RWPE1 (cell line): ENCODE measurements at regions not wholly inside any gene's neighbourhood (a gene's known extent, or its start where the extent isn't known, plus 50 kb on each side); places are given as distances from the start of the nearest gene placed in this dataset.

Source experiments
- CTCF ChIA-PET: fragments of 350-600 bp; sonication (Branson Sonifier 250); formaldehyde crosslinking; extraction: SDS; loops from one replicate; lab custom pipeline; 2021; lab: Yijun Ruan, JAX
- POLR2A ChIA-PET: fragments of 400-600 bp; formaldehyde crosslinking; extraction: SDS; loops from one replicate; lab custom pipeline; 2020; ENCODE audit warnings: antibody characterized with exemption; ENCODE audit not compliant: low non-redundant PET; lab: Yijun Ruan, JAX
- DNase-seq: peaks from one replicate; pipeline ENCODE4 v3.0.0; 2012; ENCODE audit warnings: low spot score
- H3K27ac ChIP-seq: fragments of 450-650 bp; 2 replicates; pipeline ENCODE4 v1.5.1; 2017
- TF ChIP-seq, protein P1 (sequence below): fragments of 450-650 bp; conservative IDR thresholded peaks from 2 replicates; pipeline ENCODE4 v1.5.1; 2017; ENCODE audit warnings: low read depth, mild to moderate bottlenecking

DNA sequence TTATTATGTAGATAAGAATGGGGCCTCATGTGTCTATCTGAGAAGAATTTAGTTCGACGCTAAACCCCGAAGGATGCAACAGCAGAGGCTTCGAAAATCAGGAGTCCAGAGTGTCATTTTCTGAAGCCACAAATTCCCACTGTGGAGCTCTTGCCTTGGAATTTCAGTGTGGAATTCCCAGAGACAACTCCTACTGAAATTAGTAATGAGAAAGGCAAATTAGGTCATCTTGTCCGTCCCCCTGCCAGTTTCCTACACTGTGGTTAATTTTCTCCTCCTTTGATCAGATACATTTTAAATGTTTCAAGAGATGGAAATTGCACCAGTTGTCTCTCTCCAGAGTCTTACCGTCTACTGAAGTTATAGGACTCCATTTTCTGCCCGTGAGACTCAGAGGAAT lies 633.6 kb downstream of the BNC2 start:
- ChIA-PET POLR2A (no interaction called here), CTCF (no interaction called here)
- no peak overlapping the region for H3K27ac ChIP-seq
- TF ChIP-seq, protein P1, sequence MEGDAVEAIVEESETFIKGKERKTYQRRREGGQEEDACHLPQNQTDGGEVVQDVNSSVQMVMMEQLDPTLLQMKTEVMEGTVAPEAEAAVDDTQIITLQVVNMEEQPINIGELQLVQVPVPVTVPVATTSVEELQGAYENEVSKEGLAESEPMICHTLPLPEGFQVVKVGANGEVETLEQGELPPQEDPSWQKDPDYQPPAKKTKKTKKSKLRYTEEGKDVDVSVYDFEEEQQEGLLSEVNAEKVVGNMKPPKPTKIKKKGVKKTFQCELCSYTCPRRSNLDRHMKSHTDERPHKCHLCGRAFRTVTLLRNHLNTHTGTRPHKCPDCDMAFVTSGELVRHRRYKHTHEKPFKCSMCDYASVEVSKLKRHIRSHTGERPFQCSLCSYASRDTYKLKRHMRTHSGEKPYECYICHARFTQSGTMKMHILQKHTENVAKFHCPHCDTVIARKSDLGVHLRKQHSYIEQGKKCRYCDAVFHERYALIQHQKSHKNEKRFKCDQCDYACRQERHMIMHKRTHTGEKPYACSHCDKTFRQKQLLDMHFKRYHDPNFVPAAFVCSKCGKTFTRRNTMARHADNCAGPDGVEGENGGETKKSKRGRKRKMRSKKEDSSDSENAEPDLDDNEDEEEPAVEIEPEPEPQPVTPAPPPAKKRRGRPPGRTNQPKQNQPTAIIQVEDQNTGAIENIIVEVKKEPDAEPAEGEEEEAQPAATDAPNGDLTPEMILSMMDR, result no peak
- no peak for DNase-seq

DNA sequence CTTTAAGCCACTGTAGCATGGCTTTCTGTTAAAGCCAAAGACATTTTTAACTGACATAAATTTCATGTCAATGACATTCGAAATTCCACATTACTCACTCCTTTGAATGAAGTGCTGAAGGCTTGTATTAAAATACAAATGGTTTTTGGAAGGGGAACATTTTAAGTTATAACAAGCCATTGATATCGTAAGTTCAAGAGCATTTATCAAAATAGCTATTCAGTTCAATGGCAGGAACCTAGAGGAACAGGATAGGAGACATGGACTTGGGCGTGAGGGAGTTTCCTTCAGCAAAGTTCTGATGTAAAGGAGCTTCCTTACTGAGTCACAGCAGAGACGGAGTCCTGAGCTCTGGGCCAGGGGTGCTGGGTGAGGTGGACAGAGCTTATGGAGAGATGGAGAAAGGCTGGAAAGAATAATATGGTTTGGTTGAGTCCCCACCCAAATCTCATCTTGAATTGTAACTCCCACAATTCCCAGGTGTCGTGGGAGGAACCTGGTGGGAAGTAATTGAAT lies 631.8 kb downstream of the BNC2 start:
- no peak overlapping the region for H3K27ac ChIP-seq
- ChIA-PET CTCF (no interaction called here), POLR2A (no interaction called here)
- TF ChIP-seq, protein P1, result no peak
- no peak for DNase-seq

DNA sequence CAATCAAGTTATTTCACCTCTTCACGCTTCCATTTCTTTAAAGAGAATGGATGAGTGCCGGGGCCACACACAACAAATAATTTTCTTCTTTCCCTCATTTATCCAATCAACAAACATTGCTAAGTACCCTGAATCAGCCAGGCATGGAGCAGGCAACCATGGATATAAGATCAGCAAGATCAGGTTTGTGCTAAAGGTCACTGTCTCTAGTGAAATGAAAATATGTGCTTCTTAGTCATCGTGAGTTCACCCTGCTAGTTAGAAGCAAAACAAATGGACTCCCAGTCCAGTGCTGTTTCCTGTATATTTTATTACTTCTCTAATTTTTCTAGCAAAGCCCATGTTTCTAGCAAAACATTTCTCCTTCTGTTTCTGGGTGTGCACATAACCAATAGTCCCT lies 629.2 kb downstream of the BNC2 start:
- no peak for DNase-seq
- ChIA-PET POLR2A (no interaction called here), CTCF (no interaction called here)
- TF ChIP-seq, protein P1, result no peak
- no peak overlapping the region for H3K27ac ChIP-seq

DNA sequence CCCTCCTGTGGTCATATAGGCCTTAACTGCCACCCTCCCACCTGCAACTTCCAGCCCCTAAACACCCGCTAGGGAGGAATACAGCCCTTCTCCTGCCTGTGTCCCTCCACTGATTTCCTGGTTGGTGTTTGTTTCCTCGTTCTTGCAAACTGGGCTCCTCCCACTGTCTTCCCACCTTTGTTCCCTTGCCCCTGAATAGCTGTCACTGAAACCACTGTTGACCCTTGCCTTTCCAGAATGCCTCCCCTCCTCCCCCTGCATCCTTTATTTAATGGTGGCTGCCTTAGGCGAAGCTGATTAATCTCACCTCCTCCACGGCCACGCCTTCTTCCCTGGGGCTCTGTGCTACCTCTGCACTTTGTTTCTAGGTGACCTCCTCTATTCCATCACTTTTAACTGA lies 626.7 kb downstream of the BNC2 start:
- DNase-seq, result peak; percentile 17
- TF ChIP-seq, protein P1, result no peak
- H3K27ac ChIP-seq, result no peak overlapping the region
- CTCF ChIA-PET, result no interaction called here
- POLR2A ChIA-PET, result no interaction called here

DNA sequence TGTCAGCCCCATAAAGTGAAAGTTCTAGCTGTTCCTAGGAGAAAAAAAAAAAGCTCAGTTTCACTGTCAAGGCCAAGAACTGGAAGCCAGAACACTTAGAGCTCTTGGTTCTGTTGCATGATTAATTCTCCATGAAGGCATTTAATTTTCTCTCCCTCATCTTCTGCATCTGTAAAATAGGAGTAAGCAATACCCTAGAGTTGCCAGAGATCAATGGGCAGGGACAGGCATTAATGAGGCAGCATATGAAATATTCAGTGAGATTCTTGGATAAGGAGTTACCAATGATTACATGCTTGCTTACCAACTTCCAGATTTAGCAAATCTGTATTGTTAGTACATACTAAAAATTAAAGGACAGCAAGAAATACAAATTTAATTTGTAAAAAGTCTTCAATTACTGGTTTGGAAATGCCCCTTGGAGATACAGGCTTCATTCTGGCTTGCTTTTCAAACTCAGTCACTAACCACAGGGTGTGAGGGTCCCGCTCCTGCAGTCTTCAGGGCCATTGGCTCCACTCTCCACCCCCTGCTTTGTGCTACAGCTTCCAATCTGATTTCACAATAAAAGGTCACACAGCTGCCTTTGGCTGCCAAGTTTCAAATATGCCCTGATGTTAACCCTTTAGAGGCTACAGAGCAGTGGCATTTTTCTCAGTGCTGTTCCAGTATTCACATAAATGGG lies 624.6 kb downstream of the BNC2 start:
- H3K27ac ChIP-seq, result no peak overlapping the region
- CTCF ChIA-PET, result no interaction called here
- no peak for DNase-seq
- TF ChIP-seq, protein P1, result no peak
- POLR2A ChIA-PET, result no interaction called here

DNA sequence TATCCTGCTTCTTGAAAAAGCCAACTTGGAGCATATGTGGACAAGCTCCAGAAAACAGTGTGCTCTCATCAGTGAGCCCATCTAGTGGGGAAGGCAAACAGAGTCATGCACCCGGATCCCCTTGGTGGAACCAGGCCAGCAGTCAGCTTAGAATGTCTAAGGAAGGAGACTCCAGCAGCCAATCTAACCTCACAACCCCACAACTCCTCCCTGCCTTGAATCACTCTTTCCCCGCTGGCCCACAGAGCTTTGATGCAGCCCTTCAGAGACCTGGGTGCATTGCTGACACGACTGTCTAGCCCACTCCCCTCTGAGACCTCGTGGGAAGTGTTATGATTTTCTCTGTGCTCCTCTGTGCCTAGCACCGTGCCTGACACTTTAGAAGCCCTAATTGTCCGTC lies 623.7 kb downstream of the BNC2 start:
- TF ChIP-seq, protein P1, result no peak
- ChIA-PET POLR2A (no interaction called here), CTCF (no interaction called here)
- H3K27ac ChIP-seq, result no peak overlapping the region
- DNase-seq, result no peak
